GM23338 (cell line): ENCODE measurements at regions not wholly inside any gene's neighbourhood (a gene's known extent, or its start where the extent isn't known, plus 50 kb on each side); places are given as distances from the start of the nearest gene placed in this dataset.

Experiments
- ATAC-seq: fragments of 200-7000 bp; cut with Tn5 transposase; 3 replicates; pipeline ENCODE4 v1.9.1; 2020
- DNase-seq: peaks from one replicate; pipeline ENCODE4 v3.0.0-alpha.2; 2015; ENCODE audit warnings: low spot score
- H2AFZ ChIP-seq: fragments of 200-600 bp; sonication (generic); 2 replicates; pipeline ENCODE4 v1.8.0; 2016; ENCODE audit warnings: antibody characterized with exemption, mild to moderate bottlenecking, moderate library complexity
- H3F3A ChIP-seq: fragments of 200-600 bp; sonication (generic); replicated peaks from 2 replicates; pipeline ENCODE4 v1.8.0; 2017; ENCODE audit warnings: antibody characterized with exemption, mixed run types, low read depth
- H3K27ac ChIP-seq: fragments of 200-600 bp; sonication (generic); 2 replicates; pipeline ENCODE4 v1.6.1; 2016; ENCODE audit warnings: low read depth
- H3K27me3 ChIP-seq: fragments of 200-600 bp; sonication (generic); 2 replicates; pipeline ENCODE4 v1.8.0; 2016; ENCODE audit warnings: mild to moderate bottlenecking, mixed run types, moderate library complexity; ENCODE audit not compliant: insufficient read depth
- H3K36me3 ChIP-seq: fragments of 200-600 bp; sonication (generic); 2 replicates; pipeline ENCODE4 v1.8.0; 2016; ENCODE audit warnings: mild to moderate bottlenecking; ENCODE audit not compliant: insufficient read depth
- H3K4me1 ChIP-seq: fragments of 200-600 bp; sonication (generic); 2 replicates; pipeline ENCODE4 v1.8.0; 2016; ENCODE audit warnings: mild to moderate bottlenecking, moderate library complexity; ENCODE audit not compliant: insufficient read depth
- H3K4me2 ChIP-seq: fragments of 200-600 bp; sonication (generic); 2 replicates; pipeline ENCODE4 v1.7.1; 2017; ENCODE audit warnings: mixed run types
- H3K4me3 ChIP-seq: fragments of 200-600 bp; sonication (generic); 2 replicates; pipeline ENCODE4 v1.6.1; 2016; ENCODE audit warnings: mixed run types
- H3K79me2 ChIP-seq: fragments of 200-600 bp; sonication (generic); replicated peaks from 2 replicates; pipeline ENCODE4 v1.8.0; 2017; ENCODE audit warnings: mild to moderate bottlenecking; ENCODE audit not compliant: insufficient read depth
- H3K9me2 ChIP-seq: fragments of 200-600 bp; sonication (generic); 2 replicates; pipeline ENCODE4 v1.8.0; 2017; ENCODE audit not compliant: insufficient read depth
- H4K20me1 ChIP-seq: fragments of 200-600 bp; sonication (generic); replicated peaks from 2 replicates; pipeline ENCODE4 v1.8.0; 2017; ENCODE audit warnings: mild to moderate bottlenecking; ENCODE audit not compliant: insufficient read depth
- H3K27ac Mint-ChIP-seq: 2 replicates; pipeline ENCODE4 v1.8.0; 2020; ENCODE audit warnings: inconsistent platforms, mild to moderate bottlenecking, moderate library complexity, mixed read lengths
- H3K27me3 Mint-ChIP-seq: 3 replicates; pipeline ENCODE4 v1.8.0; 2022; ENCODE audit warnings: low read depth, mild to moderate bottlenecking, moderate library complexity, mixed read lengths, inconsistent platforms; ENCODE audit not compliant: insufficient read depth, poor library complexity
- H3K36me3 Mint-ChIP-seq: 3 replicates; pipeline ENCODE4 v1.8.0; 2021; ENCODE audit warnings: low read depth, mild to moderate bottlenecking, inconsistent platforms, moderate library complexity, mixed read lengths
- H3K4me1 Mint-ChIP-seq: 3 replicates; pipeline ENCODE4 v1.8.0; 2020; ENCODE audit warnings: mild to moderate bottlenecking, inconsistent platforms, mixed read lengths
- H3K4me3 Mint-ChIP-seq: 3 replicates; pipeline ENCODE4 v1.8.0; 2021; ENCODE audit warnings: moderate library complexity, mild to moderate bottlenecking, inconsistent platforms, mixed read lengths
- H3K9me3 Mint-ChIP-seq: 3 replicates; pipeline ENCODE4 v1.8.0; 2020; ENCODE audit warnings: moderate library complexity, mild to moderate bottlenecking, inconsistent platforms, mixed read lengths
- EZH2 ChIP-seq: fragments of 200-600 bp; sonication (generic); IDR thresholded peaks from one replicate; pipeline ENCODE4 v1.8.0; 2017; ENCODE audit warnings: antibody characterized with exemption, mild to moderate bottlenecking, low read depth; ENCODE audit not compliant: unreplicated experiment
- EZH2phosphoT487 ChIP-seq: fragments of 200-600 bp; sonication (generic); IDR thresholded peaks from one replicate; pipeline ENCODE4 v1.8.1; 2018; ENCODE audit warnings: antibody characterized with exemption; ENCODE audit not compliant: unreplicated experiment
- JUNB ChIP-seq: IDR thresholded peaks from one replicate; pipeline ENCODE4 v1.6.1; 2016; ENCODE audit warnings: antibody characterized with exemption; ENCODE audit not compliant: unreplicated experiment
- NANOG ChIP-seq: IDR thresholded peaks from 2 replicates; pipeline ENCODE4 v1.6.1; 2016; ENCODE audit warnings: antibody characterized with exemption, borderline replicate concordance
- POLR2AphosphoS5 ChIP-seq: IDR thresholded peaks from 2 replicates; pipeline ENCODE4 v1.6.1; 2016; ENCODE audit warnings: antibody characterized with exemption, low read depth
- ZNF114 ChIP-seq: fragments of 250-450 bp; sonication (Bioruptor Pico); IDR thresholded peaks from 2 replicates; pipeline ENCODE4 v1.5.0; 2020; ENCODE audit warnings: mild to moderate bottlenecking, moderate library complexity
- TF ChIP-seq, protein P1 (sequence below): IDR thresholded peaks from one replicate; pipeline ENCODE4 v1.6.1; 2018; ENCODE audit warnings: antibody characterized with exemption; ENCODE audit not compliant: unreplicated experiment
- TF ChIP-seq, protein P2 (sequence below): IDR thresholded peaks from 2 replicates; pipeline ENCODE4 v1.6.1; 2016; ENCODE audit warnings: antibody characterized with exemption

DNA sequence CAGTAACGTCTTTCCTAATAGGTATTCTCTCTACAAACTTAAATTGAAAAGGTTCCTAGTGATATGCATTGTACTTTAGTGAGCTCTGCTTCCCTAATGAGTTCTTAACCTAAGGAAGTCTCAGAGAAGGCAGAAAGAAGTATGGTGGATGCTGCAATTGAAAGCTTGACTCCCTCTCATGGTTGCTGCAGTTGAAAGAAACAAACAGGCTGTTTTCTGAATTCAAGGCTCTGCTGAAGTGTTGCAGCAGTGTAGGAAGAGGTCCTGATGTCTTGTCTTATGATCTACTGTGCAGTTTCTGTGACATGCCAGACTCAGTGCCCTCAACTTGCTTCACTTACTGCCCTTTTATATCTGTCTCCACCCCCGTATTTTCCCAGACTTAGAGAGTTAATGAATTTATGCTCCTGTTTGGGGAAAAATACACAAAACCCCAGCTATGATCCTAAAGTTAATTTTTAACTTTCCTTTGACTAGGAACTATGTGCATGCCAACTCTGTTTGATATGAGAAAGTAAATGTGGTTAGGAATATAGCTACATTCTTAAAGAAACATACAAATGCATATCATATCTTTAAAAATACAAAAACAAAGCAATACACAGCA lies 655.3 kb upstream of the FAM98A start:
- Mint-ChIP-seq H3K27me3 (no peaks in the 10 kb centered on the region), H3K9me3 (no peaks in the 10 kb centered on the region), H3K36me3 (no peaks in the 10 kb centered on the region), H3K27ac (no peak overlapping the region), H3K4me1 (no peaks in the 10 kb centered on the region), H3K4me3 (no peak overlapping the region)
- H3K4me2 ChIP-seq, result no peak overlapping the region
- H4K20me1 ChIP-seq, result no peaks in the 10 kb centered on the region
- peak overlapping the region; percentile 28; the same call in 1 of the 2 replicates for H2AFZ ChIP-seq
- H3K36me3 ChIP-seq, result no peaks in the 10 kb centered on the region
- no peak overlapping the region for H3K4me3 ChIP-seq
- H3K79me2 ChIP-seq, result no peaks in the 10 kb centered on the region
- no peaks in the 10 kb centered on the region for H3F3A ChIP-seq
- no peak for TF ChIP-seq EZH2phosphoT487
- H3K9me2 ChIP-seq, result 0 out of 2 replicates have a peak, but pooled peaks cover 8% of the 10 kb centered on the region
- no peak overlapping the region for H3K27ac ChIP-seq
- ATAC-seq, result no peak
- H3K4me1 ChIP-seq, result no peaks in the 10 kb centered on the region
- DNase-seq, result no peak
- no peaks in the 10 kb centered on the region for H3K27me3 ChIP-seq

DNA sequence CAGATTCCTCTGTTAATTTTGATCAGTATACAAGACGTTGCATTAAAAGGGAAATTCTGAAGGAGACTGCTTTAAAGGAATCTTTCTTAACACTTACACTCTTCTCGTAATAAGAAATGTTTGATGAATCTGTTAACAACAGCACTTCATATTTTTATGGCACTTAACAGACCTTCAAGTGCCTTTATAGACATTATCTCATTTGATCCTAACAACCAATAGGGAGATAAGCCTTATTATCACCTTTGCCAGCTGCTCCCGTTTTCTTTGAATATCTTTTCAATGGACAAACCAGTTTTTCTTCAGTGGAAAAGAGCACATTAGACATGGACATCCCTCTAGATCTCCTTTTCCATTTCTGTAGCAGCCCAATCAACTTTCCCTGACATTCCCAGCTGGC lies 653.0 kb upstream of the FAM98A start:
- no peaks in the 10 kb centered on the region for H3K36me3 Mint-ChIP-seq
- Histone ChIP-seq H3K4me2 (no peak overlapping the region), H3K9me2 (0 out of 2 replicates have a peak, but pooled peaks cover 9% of the 10 kb centered on the region), H4K20me1 (no peaks in the 10 kb centered on the region), H2AFZ (no peak overlapping the region), H3K27ac (no peak overlapping the region), H3K36me3 (no peaks in the 10 kb centered on the region), H3F3A (no peaks in the 10 kb centered on the region), H3K4me1 (no peaks in the 10 kb centered on the region), H3K27me3 (no peaks in the 10 kb centered on the region), H3K4me3 (no peak overlapping the region), H3K79me2 (no peaks in the 10 kb centered on the region)
- ATAC-seq (no peak), DNase-seq (no peak)
- H3K4me1 Mint-ChIP-seq, result peaks cover 3% of the 10 kb centered on the region; the same call in 1 of the 3 replicates
- H3K27ac Mint-ChIP-seq, result no peak overlapping the region
- no peak overlapping the region for H3K4me3 Mint-ChIP-seq
- TF ChIP-seq EZH2 (no peak), ZNF114 (CRISPR knock-in tag) (no peak), JUNB (no peak), POLR2AphosphoS5 (no peak), NANOG (no peak), EZH2phosphoT487 (no peak)
- TF ChIP-seq, protein P1, sequence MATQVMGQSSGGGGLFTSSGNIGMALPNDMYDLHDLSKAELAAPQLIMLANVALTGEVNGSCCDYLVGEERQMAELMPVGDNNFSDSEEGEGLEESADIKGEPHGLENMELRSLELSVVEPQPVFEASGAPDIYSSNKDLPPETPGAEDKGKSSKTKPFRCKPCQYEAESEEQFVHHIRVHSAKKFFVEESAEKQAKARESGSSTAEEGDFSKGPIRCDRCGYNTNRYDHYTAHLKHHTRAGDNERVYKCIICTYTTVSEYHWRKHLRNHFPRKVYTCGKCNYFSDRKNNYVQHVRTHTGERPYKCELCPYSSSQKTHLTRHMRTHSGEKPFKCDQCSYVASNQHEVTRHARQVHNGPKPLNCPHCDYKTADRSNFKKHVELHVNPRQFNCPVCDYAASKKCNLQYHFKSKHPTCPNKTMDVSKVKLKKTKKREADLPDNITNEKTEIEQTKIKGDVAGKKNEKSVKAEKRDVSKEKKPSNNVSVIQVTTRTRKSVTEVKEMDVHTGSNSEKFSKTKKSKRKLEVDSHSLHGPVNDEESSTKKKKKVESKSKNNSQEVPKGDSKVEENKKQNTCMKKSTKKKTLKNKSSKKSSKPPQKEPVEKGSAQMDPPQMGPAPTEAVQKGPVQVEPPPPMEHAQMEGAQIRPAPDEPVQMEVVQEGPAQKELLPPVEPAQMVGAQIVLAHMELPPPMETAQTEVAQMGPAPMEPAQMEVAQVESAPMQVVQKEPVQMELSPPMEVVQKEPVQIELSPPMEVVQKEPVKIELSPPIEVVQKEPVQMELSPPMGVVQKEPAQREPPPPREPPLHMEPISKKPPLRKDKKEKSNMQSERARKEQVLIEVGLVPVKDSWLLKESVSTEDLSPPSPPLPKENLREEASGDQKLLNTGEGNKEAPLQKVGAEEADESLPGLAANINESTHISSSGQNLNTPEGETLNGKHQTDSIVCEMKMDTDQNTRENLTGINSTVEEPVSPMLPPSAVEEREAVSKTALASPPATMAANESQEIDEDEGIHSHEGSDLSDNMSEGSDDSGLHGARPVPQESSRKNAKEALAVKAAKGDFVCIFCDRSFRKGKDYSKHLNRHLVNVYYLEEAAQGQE, result no peak
- TF ChIP-seq, protein P2, sequence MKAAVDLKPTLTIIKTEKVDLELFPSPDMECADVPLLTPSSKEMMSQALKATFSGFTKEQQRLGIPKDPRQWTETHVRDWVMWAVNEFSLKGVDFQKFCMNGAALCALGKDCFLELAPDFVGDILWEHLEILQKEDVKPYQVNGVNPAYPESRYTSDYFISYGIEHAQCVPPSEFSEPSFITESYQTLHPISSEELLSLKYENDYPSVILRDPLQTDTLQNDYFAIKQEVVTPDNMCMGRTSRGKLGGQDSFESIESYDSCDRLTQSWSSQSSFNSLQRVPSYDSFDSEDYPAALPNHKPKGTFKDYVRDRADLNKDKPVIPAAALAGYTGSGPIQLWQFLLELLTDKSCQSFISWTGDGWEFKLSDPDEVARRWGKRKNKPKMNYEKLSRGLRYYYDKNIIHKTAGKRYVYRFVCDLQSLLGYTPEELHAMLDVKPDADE, result no peak
- H3K27me3 Mint-ChIP-seq, result no peaks in the 10 kb centered on the region
- H3K9me3 Mint-ChIP-seq, result no peaks in the 10 kb centered on the region
